K562 (cell line): ENCODE measurements at regions not wholly inside any gene's neighbourhood (a gene's known extent, or its start where the extent isn't known, plus 50 kb on each side); places are given as distances from the start of the nearest gene placed in this dataset.

Experiments used
- ATAC-seq: fragments of 200-7000 bp; cut with Tn5 transposase; 3 replicates; pipeline ENCODE4 v1.9.1; 2020; ENCODE audit warnings: moderate library complexity
- BruUV-seq: library from RNA; stranded (reverse); fragments of 400-500 nt; replicated peaks from 2 replicates; lab custom pipeline; 2021; lab: Mats Ljungman, UMichigan
- CTCF ChIA-PET: fragments of 300-600 bp; formaldehyde crosslinking; extraction: SDS; loops from one replicate; lab custom pipeline; 2021; ENCODE audit warnings: low intra/inter-chr PET ratio; lab: Yijun Ruan, JAX
- POLR2A ChIA-PET: fragments of 300-600, 350-650 bp; sonication (Branson Sonifier 250); formaldehyde crosslinking; extraction: SDS; loops from one replicate; lab custom pipeline; 2021; ENCODE audit warnings: antibody characterized with exemption, inconsistent platforms; lab: Yijun Ruan, JAX
- DNase-seq, 4 experiments: peaks; one replicate each; pipeline versions ENCODE4 v3.0.0 to v3.0.0-alpha.2; 2011 to 2018; ENCODE audit warnings: low spot score in 3 of 4, mixed read lengths in 3 of 4; ENCODE audit errors: extremely low read depth in 1 of 4
- FAIRE-seq: peaks from 2 replicates; lab custom pipeline; 2011; peaks lifted over from hg19 to GRCh38; lab: Jason Lieb, UNC
- H2AFZ ChIP-seq: 2 replicates; pipeline ENCODE4 v1.6.0; 2011; ENCODE audit warnings: low read depth, low read length, control low read depth, inconsistent platforms
- H3K27ac ChIP-seq: fragments of 200-600 bp; 3 replicates; pipeline ENCODE4 v1.8.0; 2011; ENCODE audit warnings: low read depth, mild to moderate bottlenecking, control low read depth, inconsistent platforms, low read length, moderate library complexity, mixed read lengths; ENCODE audit errors: extremely low read depth
- H3K27me3 ChIP-seq, 2 experiments: fragments of 300-600 bp in 1 of 2; 2 replicates in 1 of 2; 3 replicates in 1 of 2; pipeline versions ENCODE4 v1.6.0 to v1.8.0; 2011; ENCODE audit warnings: inconsistent platforms in 2 of 2, low read length in 2 of 2, mild to moderate bottlenecking in 1 of 2, mixed read lengths in 1 of 2, moderate library complexity in 1 of 2; ENCODE audit not compliant: control insufficient read depth in 2 of 2, insufficient read depth in 2 of 2
- H3K36me3 ChIP-seq: fragments of 300-600 bp; 3 replicates; pipeline ENCODE4 v1.8.0; 2011; ENCODE audit warnings: mild to moderate bottlenecking, low read length, inconsistent platforms; ENCODE audit not compliant: control insufficient read depth, insufficient read depth
- H3K4me1 ChIP-seq, 2 experiments: fragments of 200-600 bp in 1 of 2; replicated peaks in 1 of 2; 2 replicates in 1 of 2; 3 replicates in 1 of 2; pipeline versions ENCODE4 v1.5.1 to v1.8.0; 2011; ENCODE audit warnings: inconsistent platforms in 2 of 2, low read length in 2 of 2, mild to moderate bottlenecking in 1 of 2, mixed read lengths in 1 of 2, moderate library complexity in 1 of 2; ENCODE audit not compliant: control insufficient read depth in 2 of 2, insufficient read depth in 2 of 2
- H3K4me2 ChIP-seq: 2 replicates; pipeline ENCODE4 v1.6.1; 2011; ENCODE audit warnings: low read length, control low read depth, inconsistent platforms, mixed read lengths; ENCODE audit not compliant: insufficient read depth
- H3K4me3 ChIP-seq: fragments of 200-600 bp; sonication (generic), shearing (Covaris generic); 2 replicates; pipeline ENCODE4 v1.5.1; 2016; ENCODE audit warnings: control low read depth, inconsistent platforms
- H3K79me2 ChIP-seq: fragments of 200-600 bp; 3 replicates; pipeline ENCODE4 v1.8.0; 2011; ENCODE audit warnings: low read length, inconsistent platforms; ENCODE audit not compliant: control insufficient read depth, insufficient read depth
- H3K9ac ChIP-seq, 2 experiments: 2 replicates each; pipeline versions ENCODE4 v1.6.0 to v1.6.1; 2011; ENCODE audit warnings: low read depth in 2 of 2, low read length in 2 of 2, control low read depth in 1 of 2, inconsistent platforms in 1 of 2, mild to moderate bottlenecking in 1 of 2, mixed read lengths in 1 of 2; ENCODE audit not compliant: insufficient read depth in 1 of 2
- H3K9me1 ChIP-seq: one replicate; pipeline ENCODE4 v1.6.0; 2011; ENCODE audit warnings: inconsistent platforms, mild to moderate bottlenecking, low read length, moderate library complexity; ENCODE audit not compliant: control insufficient read depth, insufficient read depth
- H3K9me3 ChIP-seq: replicated peaks from 2 replicates; pipeline ENCODE4 v1.5.1; 2011; ENCODE audit warnings: low read depth, low read length, inconsistent platforms; ENCODE audit not compliant: control insufficient read depth, insufficient read depth
- H4K20me1 ChIP-seq: replicated peaks from 2 replicates; pipeline ENCODE4 v1.6.1; 2011; ENCODE audit warnings: low read length, inconsistent platforms, mixed read lengths; ENCODE audit not compliant: control insufficient read depth, insufficient read depth
- BRF1 ChIP-seq: IDR thresholded peaks from 3 replicates; pipeline ENCODE4 v1.6.1; 2011; ENCODE audit warnings: borderline replicate concordance, mild to moderate bottlenecking; ENCODE audit not compliant: insufficient read length; ENCODE audit errors: extremely low read depth
- ELF1 ChIP-seq: fragments of 200-800 bp; sonication (Bioruptor generic); IDR thresholded peaks from 2 replicates; pipeline ENCODE4 v1.6.1; 2016; ENCODE audit warnings: missing genetic modification characterization, missing compliant biosample characterization
- FOXP1 ChIP-seq: sonication (generic); formaldehyde crosslinking; IDR thresholded peaks from 2 replicates; pipeline ENCODE4 v1.8.0; 2022; ENCODE audit warnings: mild to moderate bottlenecking, missing genetic modification reagents
- GTF2E2 ChIP-seq: fragments of 200-800 bp; sonication (Bioruptor generic); IDR thresholded peaks from 2 replicates; pipeline ENCODE4 v1.6.1; 2016; ENCODE audit warnings: missing genetic modification characterization, missing compliant biosample characterization
- HDAC1 ChIP-seq, 2 experiments: fragments of 450-650 bp; IDR thresholded peaks; 2 replicates each; pipeline ENCODE4 v1.6.1; 2016 to 2017; ENCODE audit warnings: inconsistent platforms in 1 of 2, mild to moderate bottlenecking in 1 of 2, moderate library complexity in 1 of 2
- MEIS2 ChIP-seq: fragments of 450-650 bp; IDR thresholded peaks from 2 replicates; pipeline ENCODE4 v1.6.1; 2014; ENCODE audit warnings: mild to moderate bottlenecking; ENCODE audit not compliant: partially characterized antibody
- NBN ChIP-seq: fragments of 450-650 bp; IDR thresholded peaks from 2 replicates; pipeline ENCODE4 v1.6.1; 2016; ENCODE audit warnings: low read depth, mild to moderate bottlenecking
- NR2C1 ChIP-seq, 2 experiments: fragments of 450-650 bp; IDR thresholded peaks; 2 replicates each; pipeline ENCODE4 v1.6.1; 2017; ENCODE audit warnings: mild to moderate bottlenecking in 2 of 2, antibody characterized with exemption in 1 of 2, inconsistent platforms in 1 of 2, missing compliant biosample characterization in 1 of 2, missing genetic modification characterization in 1 of 2
- NR3C1 ChIP-seq: sonication (generic); formaldehyde crosslinking; IDR thresholded peaks from 2 replicates; pipeline ENCODE4 v1.8.1; 2022; ENCODE audit warnings: missing genetic modification reagents
- SMARCE1 ChIP-seq: fragments of 450-650 bp; IDR thresholded peaks from 2 replicates; pipeline ENCODE4 v1.7.1; 2016; ENCODE audit warnings: mild to moderate bottlenecking
- SRSF9 ChIP-seq: fragments of 200-400 bp; formaldehyde crosslinking; IDR thresholded peaks from 2 replicates; pipeline ENCODE4 v1.6.1; 2017; ENCODE audit warnings: low read depth, low read length, borderline replicate concordance
- TRIM28 ChIP-seq: fragments of 450-650 bp; IDR thresholded peaks from 2 replicates; pipeline ENCODE4 v1.6.1; 2017
- ZNF146 ChIP-seq: IDR thresholded peaks from one replicate; pipeline ENCODE4 v1.6.1; 2018; ENCODE audit warnings: missing compliant biosample characterization; ENCODE audit not compliant: unreplicated experiment
- ZNF436 ChIP-seq: fragments of 250-450, 450-650 bp; sonication (Bioruptor Pico); formaldehyde crosslinking; IDR thresholded peaks from 2 replicates; pipeline ENCODE4 v1.7.0; 2020; ENCODE audit warnings: mild to moderate bottlenecking
- ZNF551 ChIP-seq: fragments of 250-450 bp; sonication (Bioruptor Pico); IDR thresholded peaks from 2 replicates; pipeline ENCODE4 v1.5.0; 2021; ENCODE audit warnings: mild to moderate bottlenecking, moderate library complexity
- WGBS: fragments of 100-300 bp; shearing (Covaris generic); methylation state at CpG from one replicate; pipeline ENCODE4 v1.1.6; 2016; ENCODE audit warnings: low coverage, mixed read lengths; ENCODE audit not compliant: insufficient coverage; ENCODE audit errors: missing lambda C conversion rate; 5-methylcytosine and 5-hydroxymethylcytosine counted together
- in situ Hi-C: fragments of 300-500 bp; cut with MboI; formaldehyde crosslinking; loops from 4 replicates; pipeline ENCODE4 v1.15.0; 2018; ENCODE audit warnings: inconsistent platforms, mixed read lengths
- intact Hi-C: fragments of 100-400 bp; cut with micrococcal nuclease; formaldehyde crosslinking; loops from 2 replicates; pipeline ENCODE4 v1.14.2; 2022
- TF ChIP-seq, protein P1 (sequence below), 2 experiments: fragments of 450-650 bp in 1 of 2; IDR thresholded peaks; 2 replicates each; pipeline ENCODE4 v1.6.1; 2011 to 2017; ENCODE audit warnings: low read depth in 2 of 2, antibody characterized with exemption in 1 of 2, borderline replicate concordance in 1 of 2, low read length in 1 of 2, mild to moderate bottlenecking in 1 of 2, mixed read lengths in 1 of 2; ENCODE audit not compliant: control insufficient read depth in 1 of 2
- TF ChIP-seq, protein P2 (sequence below), 3 experiments: IDR thresholded peaks in 2 of 3; conservative IDR thresholded peaks in 1 of 3; 2 replicates each; pipeline ENCODE4 v1.5.1; 2011 to 2012; ENCODE audit warnings: low read length in 3 of 3, mild to moderate bottlenecking in 3 of 3, control low read depth in 2 of 3, improper control_type of control experiment in 1 of 3, inconsistent platforms in 1 of 3, low read depth in 1 of 3, mixed read lengths in 1 of 3, moderate library complexity in 1 of 3; ENCODE audit not compliant: insufficient read depth in 2 of 3
- TF ChIP-seq, protein P3 (sequence below): fragments of 250-450 bp; sonication (Bioruptor Pico); IDR thresholded peaks from 2 replicates; pipeline ENCODE4 v1.5.0; 2021

DNA sequence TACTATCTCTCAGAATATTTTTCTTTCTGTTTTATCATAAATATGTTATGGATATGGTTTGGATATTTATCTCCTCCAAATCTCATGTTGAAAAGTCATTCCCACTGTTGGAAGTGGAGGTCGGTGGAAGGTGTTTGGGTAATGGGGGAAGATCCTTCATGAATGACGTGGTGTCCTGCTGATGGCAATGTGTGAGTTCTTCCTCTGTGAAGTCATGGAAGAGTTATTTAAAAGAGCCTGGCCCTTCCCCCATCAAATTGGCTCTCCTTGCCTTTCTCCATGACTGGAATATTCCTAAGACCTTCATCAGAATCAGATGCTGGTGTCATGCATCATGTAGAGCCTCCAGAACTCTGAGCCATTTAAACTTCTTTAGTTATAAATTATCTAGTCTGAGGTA, 1291.6 kb downstream of the FSCB start:
- Histone ChIP-seq H3K79me2 (no peaks in the 10 kb centered on the region), H3K4me1 (no peaks in the 10 kb centered on the region), H3K27ac (no peak overlapping the region), H3K9me3 (no peaks in the 10 kb centered on the region), H3K36me3 (no peaks in the 10 kb centered on the region), H3K27me3 (no peaks in the 10 kb centered on the region), H3K9me1 (no peaks in the 10 kb centered on the region), H2AFZ (no peak overlapping the region), H4K20me1 (no peaks in the 10 kb centered on the region), H3K4me2 (no peak overlapping the region), H3K4me3 (no peak overlapping the region), H3K9ac (no peak overlapping the region)
- ATAC-seq (no peak), FAIRE-seq (no peak), DNase-seq (no peak)
- intact Hi-C loops (no loop called here), in situ Hi-C loops (no loop called here)
- ChIA-PET POLR2A (no interaction called here), CTCF (no interaction called here)
- WGBS: 0% methylated on average over 2 of the region's 2 CpGs
- no TSS peak for BruUV-seq
- TF ChIP-seq ELF1 (tag) (no peak), HDAC1 (IDR thresholded peaks at IDR 0.05) (no peak), FOXP1 (CRISPR knock-in tag) (no peak), NR2C1 (IDR thresholded peaks at IDR 0.05) (no peak), NR2C1 (tag; IDR thresholded peaks at IDR 0.05) (no peak), ZNF551 (no peak), NBN (no peak), GTF2E2 (tag) (no peak), ZNF146 (CRISPR knock-in tag) (no peak), SMARCE1 (no peak), BRF1 (no peak), MEIS2 (no peak), ZNF436 (CRISPR knock-in tag) (no peak), TRIM28 (no peak), NR3C1 (CRISPR knock-in tag) (no peak), SRSF9 (no peak)
- TF ChIP-seq, protein P1, sequence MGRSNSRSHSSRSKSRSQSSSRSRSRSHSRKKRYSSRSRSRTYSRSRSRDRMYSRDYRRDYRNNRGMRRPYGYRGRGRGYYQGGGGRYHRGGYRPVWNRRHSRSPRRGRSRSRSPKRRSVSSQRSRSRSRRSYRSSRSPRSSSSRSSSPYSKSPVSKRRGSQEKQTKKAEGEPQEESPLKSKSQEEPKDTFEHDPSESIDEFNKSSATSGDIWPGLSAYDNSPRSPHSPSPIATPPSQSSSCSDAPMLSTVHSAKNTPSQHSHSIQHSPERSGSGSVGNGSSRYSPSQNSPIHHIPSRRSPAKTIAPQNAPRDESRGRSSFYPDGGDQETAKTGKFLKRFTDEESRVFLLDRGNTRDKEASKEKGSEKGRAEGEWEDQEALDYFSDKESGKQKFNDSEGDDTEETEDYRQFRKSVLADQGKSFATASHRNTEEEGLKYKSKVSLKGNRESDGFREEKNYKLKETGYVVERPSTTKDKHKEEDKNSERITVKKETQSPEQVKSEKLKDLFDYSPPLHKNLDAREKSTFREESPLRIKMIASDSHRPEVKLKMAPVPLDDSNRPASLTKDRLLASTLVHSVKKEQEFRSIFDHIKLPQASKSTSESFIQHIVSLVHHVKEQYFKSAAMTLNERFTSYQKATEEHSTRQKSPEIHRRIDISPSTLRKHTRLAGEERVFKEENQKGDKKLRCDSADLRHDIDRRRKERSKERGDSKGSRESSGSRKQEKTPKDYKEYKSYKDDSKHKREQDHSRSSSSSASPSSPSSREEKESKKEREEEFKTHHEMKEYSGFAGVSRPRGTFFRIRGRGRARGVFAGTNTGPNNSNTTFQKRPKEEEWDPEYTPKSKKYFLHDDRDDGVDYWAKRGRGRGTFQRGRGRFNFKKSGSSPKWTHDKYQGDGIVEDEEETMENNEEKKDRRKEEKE (IDR thresholded peaks at IDR 0.05; ENCODE audit: borderline replicate concordance in 1 of 2, control insufficient read depth in 1 of 2, low read depth in 2 of 2, low read length in 1 of 2): no peak
- TF ChIP-seq, protein P2, sequence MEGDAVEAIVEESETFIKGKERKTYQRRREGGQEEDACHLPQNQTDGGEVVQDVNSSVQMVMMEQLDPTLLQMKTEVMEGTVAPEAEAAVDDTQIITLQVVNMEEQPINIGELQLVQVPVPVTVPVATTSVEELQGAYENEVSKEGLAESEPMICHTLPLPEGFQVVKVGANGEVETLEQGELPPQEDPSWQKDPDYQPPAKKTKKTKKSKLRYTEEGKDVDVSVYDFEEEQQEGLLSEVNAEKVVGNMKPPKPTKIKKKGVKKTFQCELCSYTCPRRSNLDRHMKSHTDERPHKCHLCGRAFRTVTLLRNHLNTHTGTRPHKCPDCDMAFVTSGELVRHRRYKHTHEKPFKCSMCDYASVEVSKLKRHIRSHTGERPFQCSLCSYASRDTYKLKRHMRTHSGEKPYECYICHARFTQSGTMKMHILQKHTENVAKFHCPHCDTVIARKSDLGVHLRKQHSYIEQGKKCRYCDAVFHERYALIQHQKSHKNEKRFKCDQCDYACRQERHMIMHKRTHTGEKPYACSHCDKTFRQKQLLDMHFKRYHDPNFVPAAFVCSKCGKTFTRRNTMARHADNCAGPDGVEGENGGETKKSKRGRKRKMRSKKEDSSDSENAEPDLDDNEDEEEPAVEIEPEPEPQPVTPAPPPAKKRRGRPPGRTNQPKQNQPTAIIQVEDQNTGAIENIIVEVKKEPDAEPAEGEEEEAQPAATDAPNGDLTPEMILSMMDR (IDR thresholded peaks at IDR 0.05 in 2 of 3, conservative IDR thresholded peaks at IDR 0.05 in 1 of 3; ENCODE audit: insufficient read depth in 2 of 3, low read depth in 1 of 3, low read length in 3 of 3): no peak
- TF ChIP-seq, protein P3, sequence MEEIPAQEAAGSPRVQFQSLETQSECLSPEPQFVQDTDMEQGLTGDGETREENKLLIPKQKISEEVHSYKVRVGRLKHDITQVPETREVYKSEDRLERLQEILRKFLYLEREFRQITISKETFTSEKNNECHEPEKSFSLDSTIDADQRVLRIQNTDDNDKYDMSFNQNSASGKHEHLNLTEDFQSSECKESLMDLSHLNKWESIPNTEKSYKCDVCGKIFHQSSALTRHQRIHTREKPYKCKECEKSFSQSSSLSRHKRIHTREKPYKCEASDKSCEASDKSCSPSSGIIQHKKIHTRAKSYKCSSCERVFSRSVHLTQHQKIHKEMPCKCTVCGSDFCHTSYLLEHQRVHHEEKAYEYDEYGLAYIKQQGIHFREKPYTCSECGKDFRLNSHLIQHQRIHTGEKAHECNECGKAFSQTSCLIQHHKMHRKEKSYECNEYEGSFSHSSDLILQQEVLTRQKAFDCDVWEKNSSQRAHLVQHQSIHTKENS (CRISPR knock-in tag): no peak
